Activated CD8-positive, alpha-beta T cell treated with anti-CD3 and anti-CD28 coated beads for 36 hours (primary cell): ENCODE measurements at regions not wholly inside any gene's neighbourhood (a gene's known extent, or its start where the extent isn't known, plus 50 kb on each side); places are given as distances from the start of the nearest gene placed in this dataset.

Source experiments
- ATAC-seq: fragments of 200-7000 bp; cut with Tn5 transposase; one replicate; pipeline ENCODE4 v1.10.0; 2021; ENCODE audit warnings: mild to moderate bottlenecking, moderate library complexity
- CTCF ChIA-PET: fragments of 350-600 bp; sonication (Branson Sonifier 250); formaldehyde crosslinking; loops from one replicate; lab custom pipeline; 2021; ENCODE audit warnings: antibody characterized with exemption; lab: Charles Lee
- POLR2A ChIA-PET: fragments of 350-600 bp; sonication (Branson Sonifier 250); formaldehyde crosslinking; loops from one replicate; lab custom pipeline; 2021; ENCODE audit warnings: antibody characterized with exemption; lab: Charles Lee
- DNase-seq: peaks from one replicate; pipeline ENCODE4 v3.0.0-alpha.2; 2020
- H3K27ac Mint-ChIP-seq: one replicate; pipeline ENCODE4 v1.8.0; 2021; ENCODE audit warnings: mild to moderate bottlenecking, mixed read lengths
- H3K27me3 Mint-ChIP-seq: one replicate; pipeline ENCODE4 v1.8.0; 2021; ENCODE audit warnings: mixed read lengths
- H3K36me3 Mint-ChIP-seq: one replicate; pipeline ENCODE4 v1.8.0; 2021; ENCODE audit warnings: low read depth, mixed read lengths
- H3K4me1 Mint-ChIP-seq: one replicate; pipeline ENCODE4 v1.8.0; 2021; ENCODE audit warnings: low read depth, mixed read lengths
- H3K4me3 Mint-ChIP-seq: one replicate; pipeline ENCODE4 v1.8.0; 2021; ENCODE audit warnings: mild to moderate bottlenecking, moderate library complexity, mixed read lengths
- H3K9me3 Mint-ChIP-seq: one replicate; pipeline ENCODE4 v1.8.0; 2021; ENCODE audit warnings: mixed read lengths
- CTCF ChIP-seq: fragments of 200-600 bp; IDR thresholded peaks from one replicate; pipeline ENCODE4 v1.8.0; 2022; ENCODE audit warnings: antibody characterized with exemption, mild to moderate bottlenecking
- intact Hi-C: fragments of 100-400 bp; cut with micrococcal nuclease; formaldehyde crosslinking; loops from one replicate; pipeline ENCODE4 v1.10.0; 2022

GRCh38 chr4:180028682-180029081, 2214.5 kb upstream of the TENM3 start:
- intact Hi-C loops, result no loop called here
- H3K27ac Mint-ChIP-seq, result no peak overlapping the region
- H3K4me1 Mint-ChIP-seq, result no peaks in the 10 kb centered on the region
- H3K27me3 Mint-ChIP-seq, result no peaks in the 10 kb centered on the region
- no peaks in the 10 kb centered on the region for H3K9me3 Mint-ChIP-seq
- POLR2A ChIA-PET, result no interaction called here
- no peak for ATAC-seq
- no peak overlapping the region for H3K4me3 Mint-ChIP-seq
- no peaks in the 10 kb centered on the region for H3K36me3 Mint-ChIP-seq
- TF ChIP-seq CTCF, result no peak
- CTCF ChIA-PET, result no interaction called here
- peak; percentile 33 for DNase-seq

- intact Hi-C loops, result no loop called here
- Mint-ChIP-seq H3K27ac (no peak overlapping the region), H3K4me3 (no peak overlapping the region), H3K9me3 (no peaks in the 10 kb centered on the region), H3K36me3 (no peaks in the 10 kb centered on the region), H3K4me1 (no peaks in the 10 kb centered on the region), H3K27me3 (no peaks in the 10 kb centered on the region)
- TF ChIP-seq CTCF, result no peak
- ChIA-PET POLR2A (no interaction called here), CTCF (interaction anchor here (1.2 kb wide), 1 partner anchor 23 kb away, joined by 3 read pairs; no protein-coding TSS in a partner anchor)
- DNase-seq (no peak), ATAC-seq (no peak)
Observed at GRCh38 chr4:180031330-180031729, 2211.9 kb upstream of the TENM3 start.

- no peak for TF ChIP-seq CTCF
- POLR2A ChIA-PET, result no interaction called here
- Mint-ChIP-seq H3K9me3 (peaks cover 2% of the 10 kb centered on the region), H3K4me1 (no peaks in the 10 kb centered on the region), H3K36me3 (no peaks in the 10 kb centered on the region), H3K27me3 (no peaks in the 10 kb centered on the region), H3K27ac (no peak overlapping the region), H3K4me3 (no peak overlapping the region)
- ATAC-seq (no peak), DNase-seq (no peak)
- CTCF ChIA-PET, result no interaction called here
- intact Hi-C loops, result no loop called here
Observed at GRCh38 chr4:180041576-180041975, 2201.6 kb upstream of the TENM3 start.

GRCh38 chr4:180052629-180053028, 2190.6 kb upstream of the TENM3 start:
- Mint-ChIP-seq H3K36me3 (no peaks in the 10 kb centered on the region), H3K4me1 (no peaks in the 10 kb centered on the region), H3K27ac (no peak overlapping the region), H3K9me3 (no peaks in the 10 kb centered on the region), H3K27me3 (peaks cover 19% of the 10 kb centered on the region), H3K4me3 (no peak overlapping the region)
- ChIA-PET CTCF (no interaction called here), POLR2A (no interaction called here)
- DNase-seq (no peak), ATAC-seq (no peak)
- no peak for TF ChIP-seq CTCF
- intact Hi-C loops, result no loop called here

GRCh38 chr4:180054291-180054690, 2188.9 kb upstream of the TENM3 start:
- no peak for TF ChIP-seq CTCF
- CTCF ChIA-PET, result interaction anchor here (1.1 kb wide), 1 partner anchor 23 kb away, joined by 3 read pairs; no protein-coding TSS in a partner anchor
- H3K9me3 Mint-ChIP-seq, result no peaks in the 10 kb centered on the region
- intact Hi-C loops, result no loop called here
- H3K36me3 Mint-ChIP-seq, result no peaks in the 10 kb centered on the region
- H3K27me3 Mint-ChIP-seq, result peaks cover 23% of the 10 kb centered on the region
- no peak overlapping the region for H3K4me3 Mint-ChIP-seq
- DNase-seq (no peak), ATAC-seq (no peak)
- no peak overlapping the region for H3K27ac Mint-ChIP-seq
- POLR2A ChIA-PET, result no interaction called here
- peaks cover 2% of the 10 kb centered on the region for H3K4me1 Mint-ChIP-seq
